IPS DF 4.7 (cell line): ENCODE measurements at regions not wholly inside any gene's neighbourhood (a gene's known extent, or its start where the extent isn't known, plus 50 kb on each side); places are given as distances from the start of the nearest gene placed in this dataset.

Experiments
- DNase-seq: peaks from one replicate; pipeline ENCODE4 v3.0.0-alpha.2; 2013; ENCODE audit warnings: low spot score; ENCODE audit errors: extremely low read depth

- no peak for DNase-seq
Measured at GRCh38 chr9:86458191-86458855, 104.1 kb upstream of the TUT7 start.

GRCh38 chr9:86456416-86456815 is 102.2 kb upstream of the TUT7 start:
- DNase-seq: no peak

- DNase-seq: no peak
Measured at GRCh38 chr9:86454701-86455615, 100.7 kb upstream of the TUT7 start.

GRCh38 chr9:86452201-86452828 is 98.1 kb upstream of the TUT7 start:
- DNase-seq: no peak

GRCh38 chr9:86449246-86449645 is 95.0 kb upstream of the TUT7 start:
- no peak for DNase-seq

GRCh38 chr9:86445671-86446070 is 91.5 kb upstream of the TUT7 start:
- DNase-seq: no peak

- DNase-seq: no peak
Measured at GRCh38 chr9:86443992-86444391, 89.8 kb upstream of the TUT7 start.

GRCh38 chr9:86434039-86434726 is 80.0 kb upstream of the TUT7 start:
- no peak for DNase-seq

GRCh38 chr9:86424251-86424891 is 70.2 kb upstream of the TUT7 start:
- no peak for DNase-seq

GRCh38 chr9:86413971-86414880 is 60.0 kb upstream of the TUT7 start:
- DNase-seq: no peak

GRCh38 chr9:86410281-86410680 is 56.1 kb upstream of the TUT7 start:
- peak; percentile 36 for DNase-seq

- no peak for DNase-seq
Measured at GRCh38 chr9:86408121-86408520, 53.9 kb upstream of the TUT7 start.

GRCh38 chr9:86407022-86407421 is 52.8 kb upstream of the TUT7 start:
- DNase-seq: no peak

GRCh38 chr9:86406366-86406765 is 52.2 kb upstream of the TUT7 start:
- no peak for DNase-seq

GRCh38 chr9:86405926-86406325 is 51.7 kb upstream of the TUT7 start:
- DNase-seq: no peak

- DNase-seq: no peak
Measured at GRCh38 chr9:86405086-86405491, 50.9 kb upstream of the TUT7 start.
